ENCODE measurements at regions not wholly inside any gene's neighbourhood (a gene's known extent, or its start where the extent isn't known, plus 50 kb on each side); places are given as distances from the start of the nearest gene placed in this dataset.

GRCh38 chrX:2607113-2607512, 84.0 kb upstream of the CD99 start:
- DNase-seq = no peak

- no peak for DNase-seq
Measured at GRCh38 chrX:2600564-2600963, 90.5 kb upstream of the CD99 start.

GRCh38 chrX:2596555-2597255, 94.4 kb upstream of the CD99 start:
- DNase-seq = no peak

GRCh38 chrX:2596045-2596444, 95.0 kb upstream of the CD99 start:
- no peak for DNase-seq

- DNase-seq = no peak
Measured at GRCh38 chrX:2595258-2595657, 94.5 kb upstream of the DHRSX start.

- DNase-seq = no peak
Measured at GRCh38 chrX:2594491-2594890, 93.7 kb upstream of the DHRSX start.

GRCh38 chrX:2592279-2592678, 91.5 kb upstream of the DHRSX start:
- DNase-seq = no peak

- no peak for DNase-seq
Measured at GRCh38 chrX:2589186-2590020, 88.6 kb upstream of the DHRSX start.

GRCh38 chrX:2588049-2588448, 87.3 kb upstream of the DHRSX start:
- no peak for DNase-seq

GRCh38 chrX:2587146-2587545, 86.4 kb upstream of the DHRSX start:
- DNase-seq = no peak

- DNase-seq = no peak
Measured at GRCh38 chrX:2585158-2585470, 84.3 kb upstream of the DHRSX start.

GRCh38 chrX:2584251-2585157, 83.7 kb upstream of the DHRSX start:
- no peak for DNase-seq

- no peak for DNase-seq
Measured at GRCh38 chrX:2583194-2584162, 82.7 kb upstream of the DHRSX start.

GRCh38 chrX:2582667-2583066, 81.9 kb upstream of the DHRSX start:
- DNase-seq = no peak

GRCh38 chrX:2581296-2581695, 80.5 kb upstream of the DHRSX start:
- no peak for DNase-seq

- no peak for DNase-seq
Measured at GRCh38 chrX:2578864-2579263, 78.1 kb upstream of the DHRSX start.

GRCh38 chrX:2577844-2578466, 77.2 kb upstream of the DHRSX start:
- DNase-seq = no peak

- DNase-seq = no peak
Measured at GRCh38 chrX:2576793-2577192, 76.0 kb upstream of the DHRSX start.

- DNase-seq = no peak
Measured at GRCh38 chrX:2574271-2574670, 73.5 kb upstream of the DHRSX start.

- no peak for DNase-seq
Measured at GRCh38 chrX:2572740-2573139, 72.0 kb upstream of the DHRSX start.

- no peak for DNase-seq
Measured at GRCh38 chrX:2568125-2568524, 67.3 kb upstream of the DHRSX start.

- DNase-seq = no peak
Measured at GRCh38 chrX:2566055-2566454, 65.3 kb upstream of the DHRSX start.

Data from left hindlimb (tissue), 1 donor.